ENCODE measurements at regions not wholly inside any gene's neighbourhood (a gene's known extent, or its start where the extent isn't known, plus 50 kb on each side); places are given as distances from the start of the nearest gene placed in this dataset.

GRCh38 chr1:36567601-36568341 lies 85.1 kb upstream of the CSF3R start:
- Histone ChIP-seq H3K4me3 (ENCODE audit: low read depth, low read length) (no peak overlapping the region), H3K27ac (ENCODE audit: low read depth, low read length) (no peak overlapping the region), H3K9me3 (ENCODE audit: control insufficient read depth, insufficient read depth, low read length) (no peaks in the 10 kb centered on the region), H3K4me1 (ENCODE audit: control insufficient read depth, insufficient read depth, low read length) (peaks cover 5% of the 10 kb centered on the region), H3K27me3 (ENCODE audit: control insufficient read depth, insufficient read depth, low read length) (peaks cover 5% of the 10 kb centered on the region), H3K36me3 (ENCODE audit: control insufficient read depth, insufficient read depth, low read length) (no peaks in the 10 kb centered on the region)
- WGBS (ENCODE audit: insufficient coverage) = 74% methylated on average over 6 of the region's 11 CpGs
- peak in 2 of 6 donors; percentile 55 to 70 for DNase-seq (ENCODE audit: low read depth in 4 of 6, low spot score in 6 of 6)

- no peak overlapping the region for H3K27ac ChIP-seq (ENCODE audit: low read depth, low read length)
- no peak overlapping the region for H3K4me3 ChIP-seq (ENCODE audit: low read depth, low read length)
- H3K27me3 ChIP-seq (ENCODE audit: control insufficient read depth, insufficient read depth, low read length) = no peaks in the 10 kb centered on the region
- H3K9me3 ChIP-seq (ENCODE audit: control insufficient read depth, insufficient read depth, low read length) = no peaks in the 10 kb centered on the region
- WGBS (ENCODE audit: insufficient coverage) = 89% methylated on average over 7 of the region's 7 CpGs
- no peak for DNase-seq (ENCODE audit: low read depth in 4 of 6, low spot score in 6 of 6)
- no peaks in the 10 kb centered on the region for H3K36me3 ChIP-seq (ENCODE audit: control insufficient read depth, insufficient read depth, low read length)
- peaks cover 2% of the 10 kb centered on the region for H3K4me1 ChIP-seq (ENCODE audit: control insufficient read depth, insufficient read depth, low read length)
Measured at GRCh38 chr1:36565576-36566501, 83.1 kb upstream of the CSF3R start.

- no peak for DNase-seq (ENCODE audit: low read depth in 4 of 6, low spot score in 6 of 6)
- H3K9me3 ChIP-seq (ENCODE audit: control insufficient read depth, insufficient read depth, low read length) = no peaks in the 10 kb centered on the region
- H3K4me1 ChIP-seq (ENCODE audit: control insufficient read depth, insufficient read depth, low read length) = peaks cover 6% of the 10 kb centered on the region
- WGBS (ENCODE audit: insufficient coverage) = 76% methylated on average over 3 of the region's 3 CpGs
- no peaks in the 10 kb centered on the region for H3K36me3 ChIP-seq (ENCODE audit: control insufficient read depth, insufficient read depth, low read length)
- H3K4me3 ChIP-seq (ENCODE audit: low read depth, low read length) = no peak overlapping the region
- no peaks in the 10 kb centered on the region for H3K27me3 ChIP-seq (ENCODE audit: control insufficient read depth, insufficient read depth, low read length)
- no peak overlapping the region for H3K27ac ChIP-seq (ENCODE audit: low read depth, low read length)
Measured at GRCh38 chr1:36562181-36562685, 79.5 kb upstream of the CSF3R start.

- Histone ChIP-seq H3K9me3 (ENCODE audit: control insufficient read depth, insufficient read depth, low read length) (no peaks in the 10 kb centered on the region), H3K27me3 (ENCODE audit: control insufficient read depth, insufficient read depth, low read length) (no peaks in the 10 kb centered on the region), H3K4me3 (ENCODE audit: low read depth, low read length) (no peak overlapping the region), H3K36me3 (ENCODE audit: control insufficient read depth, insufficient read depth, low read length) (no peaks in the 10 kb centered on the region), H3K4me1 (ENCODE audit: control insufficient read depth, insufficient read depth, low read length) (peaks cover 6% of the 10 kb centered on the region), H3K27ac (ENCODE audit: low read depth, low read length) (no peak overlapping the region)
- DNase-seq (ENCODE audit: low read depth in 4 of 6, low spot score in 6 of 6) = no peak
- WGBS (ENCODE audit: insufficient coverage) = 69% methylated on average over 9 of the region's 9 CpGs
Measured at GRCh38 chr1:36561361-36561724, 78.6 kb upstream of the CSF3R start.

GRCh38 chr1:36560621-36561360 lies 78.1 kb upstream of the CSF3R start:
- H3K4me1 ChIP-seq (ENCODE audit: control insufficient read depth, insufficient read depth, low read length) = peaks cover 6% of the 10 kb centered on the region
- WGBS (ENCODE audit: insufficient coverage) = 80% methylated on average over 10 of the region's 12 CpGs
- H3K27ac ChIP-seq (ENCODE audit: low read depth, low read length) = no peak overlapping the region
- H3K27me3 ChIP-seq (ENCODE audit: control insufficient read depth, insufficient read depth, low read length) = no peaks in the 10 kb centered on the region
- no peak overlapping the region for H3K4me3 ChIP-seq (ENCODE audit: low read depth, low read length)
- peak in 1 of 6 donors; percentile 78 for DNase-seq (ENCODE audit: low read depth in 4 of 6, low spot score in 6 of 6)
- no peaks in the 10 kb centered on the region for H3K9me3 ChIP-seq (ENCODE audit: control insufficient read depth, insufficient read depth, low read length)
- H3K36me3 ChIP-seq (ENCODE audit: control insufficient read depth, insufficient read depth, low read length) = no peaks in the 10 kb centered on the region

GRCh38 chr1:36560177-36560576 lies 77.5 kb upstream of the CSF3R start:
- peaks cover 6% of the 10 kb centered on the region for H3K4me1 ChIP-seq (ENCODE audit: control insufficient read depth, insufficient read depth, low read length)
- H3K36me3 ChIP-seq (ENCODE audit: control insufficient read depth, insufficient read depth, low read length) = no peaks in the 10 kb centered on the region
- H3K4me3 ChIP-seq (ENCODE audit: low read depth, low read length) = no peak overlapping the region
- 91% methylated on average over 5 of the region's 8 CpGs for WGBS (ENCODE audit: insufficient coverage)
- DNase-seq (ENCODE audit: low read depth in 4 of 6, low spot score in 6 of 6) = no peak
- H3K9me3 ChIP-seq (ENCODE audit: control insufficient read depth, insufficient read depth, low read length) = no peaks in the 10 kb centered on the region
- H3K27me3 ChIP-seq (ENCODE audit: control insufficient read depth, insufficient read depth, low read length) = no peaks in the 10 kb centered on the region
- H3K27ac ChIP-seq (ENCODE audit: low read depth, low read length) = no peak overlapping the region

GRCh38 chr1:36559061-36559460 lies 76.3 kb upstream of the CSF3R start:
- DNase-seq (ENCODE audit: low read depth in 4 of 6, low spot score in 6 of 6) = no peak
- 58% methylated on average over 2 of the region's 8 CpGs for WGBS (ENCODE audit: insufficient coverage)
- Histone ChIP-seq H3K27me3 (ENCODE audit: control insufficient read depth, insufficient read depth, low read length) (peaks cover 5% of the 10 kb centered on the region), H3K4me3 (ENCODE audit: low read depth, low read length) (no peak overlapping the region), H3K27ac (ENCODE audit: low read depth, low read length) (no peak overlapping the region), H3K36me3 (ENCODE audit: control insufficient read depth, insufficient read depth, low read length) (no peaks in the 10 kb centered on the region), H3K4me1 (ENCODE audit: control insufficient read depth, insufficient read depth, low read length) (peaks cover 6% of the 10 kb centered on the region), H3K9me3 (ENCODE audit: control insufficient read depth, insufficient read depth, low read length) (no peaks in the 10 kb centered on the region)

- no peaks in the 10 kb centered on the region for H3K9me3 ChIP-seq (ENCODE audit: control insufficient read depth, insufficient read depth, low read length)
- H3K27ac ChIP-seq (ENCODE audit: low read depth, low read length) = no peak overlapping the region
- H3K4me1 ChIP-seq (ENCODE audit: control insufficient read depth, insufficient read depth, low read length) = peaks cover 6% of the 10 kb centered on the region
- WGBS (ENCODE audit: insufficient coverage) = 78% methylated on average over 10 of the region's 14 CpGs
- no peak overlapping the region for H3K4me3 ChIP-seq (ENCODE audit: low read depth, low read length)
- peaks cover 20% of the 10 kb centered on the region for H3K27me3 ChIP-seq (ENCODE audit: control insufficient read depth, insufficient read depth, low read length)
- no peaks in the 10 kb centered on the region for H3K36me3 ChIP-seq (ENCODE audit: control insufficient read depth, insufficient read depth, low read length)
- DNase-seq (ENCODE audit: low read depth in 4 of 6, low spot score in 6 of 6) = peak in 1 of 6 donors; percentile 31
Measured at GRCh38 chr1:36557041-36558000, 74.6 kb upstream of the CSF3R start.
